ENCODE measurements at regions not wholly inside any gene's neighbourhood (a gene's known extent, or its start where the extent isn't known, plus 50 kb on each side); places are given as distances from the start of the nearest gene placed in this dataset.

DNA sequence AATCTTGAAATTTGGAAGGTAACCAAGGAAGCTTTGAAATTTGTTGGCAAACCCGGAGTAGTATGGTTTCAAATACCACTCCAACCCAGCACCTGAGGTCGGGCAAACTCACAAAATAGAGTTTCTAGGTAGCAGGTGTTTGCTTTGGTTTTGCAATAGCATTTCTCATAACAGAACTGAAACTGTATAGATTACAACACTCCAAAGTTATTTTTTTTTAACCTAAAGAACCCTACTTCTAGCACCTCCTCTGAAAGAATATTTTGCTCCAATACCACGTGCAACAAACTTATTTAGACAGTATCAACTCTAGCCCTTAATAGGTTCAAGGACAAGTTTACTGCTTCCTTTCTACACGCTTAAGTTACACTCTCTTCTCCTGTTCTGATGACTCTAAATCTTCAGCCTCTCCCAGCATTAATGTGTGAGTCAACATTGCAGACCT is 178.5 kb upstream of the FMN2 start:
- no peak for TF ChIP-seq POLR2AphosphoS5 (IDR thresholded peaks at IDR 0.05)
- peak in 1 of 4 donors; percentile 24 for TF ChIP-seq EP300 (IDR thresholded peaks at IDR 0.05)
